CD4-positive, alpha-beta T cell treated with Interferon gamma for 1 hour (primary cell): ENCODE measurements at regions not wholly inside any gene's neighbourhood (a gene's known extent, or its start where the extent isn't known, plus 50 kb on each side); places are given as distances from the start of the nearest gene placed in this dataset.

Source experiments
- DNase-seq: peaks from one replicate; pipeline ENCODE4 v3.0.0-alpha.2; 2020

DNA sequence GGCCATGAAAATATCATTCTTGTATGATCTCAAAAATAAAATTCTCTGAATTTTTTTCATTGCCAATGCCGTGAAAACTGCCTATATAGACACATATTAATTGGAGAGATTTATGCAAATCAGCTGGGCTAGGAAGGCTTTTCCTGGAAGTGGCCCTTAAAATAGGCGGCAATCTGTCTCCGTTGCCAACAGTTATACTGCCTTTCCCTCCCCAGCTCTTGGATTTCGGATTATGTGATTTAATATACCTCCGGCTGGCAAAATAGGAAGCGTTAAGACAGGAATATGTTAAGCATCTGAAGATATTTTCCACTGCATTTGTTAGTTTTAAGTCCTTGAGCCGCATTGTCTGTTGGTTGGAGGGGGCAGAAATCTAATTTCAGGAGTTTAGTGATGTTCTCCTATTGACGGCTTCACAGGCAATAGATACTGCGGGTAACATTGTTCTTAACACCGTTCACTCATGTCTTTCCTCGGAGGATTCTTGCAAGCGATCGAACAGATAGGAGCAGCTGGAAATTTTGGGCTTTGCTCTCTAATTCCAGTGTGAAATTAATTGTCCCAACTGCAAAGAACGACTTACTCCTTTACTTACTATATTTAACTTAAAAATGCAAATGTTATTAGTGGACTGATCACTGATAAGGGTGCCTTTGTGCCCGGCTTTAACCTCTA is 113.3 kb downstream of the LINC00237 start:
- no peak for DNase-seq

GRCh38 chr20:20992277-20992676 is 113.9 kb downstream of the LINC00237 start:
- DNase-seq, result no peak

DNA sequence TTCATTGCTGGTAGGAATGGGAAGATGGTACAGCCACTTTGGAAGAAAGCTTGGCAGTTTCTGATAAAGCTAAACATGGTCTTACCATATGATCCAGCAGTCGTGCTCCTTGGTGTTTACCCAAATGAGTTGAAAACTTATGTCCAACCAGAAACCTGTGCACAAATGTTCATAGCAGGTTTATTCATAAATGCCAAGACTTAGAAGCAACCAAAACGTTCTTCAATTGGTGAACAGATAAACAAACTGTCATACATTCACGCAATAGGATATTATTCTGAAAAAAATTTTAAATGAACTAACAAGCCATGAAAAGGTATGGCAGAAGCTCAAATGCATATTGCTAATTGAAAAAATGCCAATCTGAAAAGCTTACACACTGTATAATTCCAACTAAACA is 117.1 kb downstream of the LINC00237 start:
- no peak for DNase-seq

DNA sequence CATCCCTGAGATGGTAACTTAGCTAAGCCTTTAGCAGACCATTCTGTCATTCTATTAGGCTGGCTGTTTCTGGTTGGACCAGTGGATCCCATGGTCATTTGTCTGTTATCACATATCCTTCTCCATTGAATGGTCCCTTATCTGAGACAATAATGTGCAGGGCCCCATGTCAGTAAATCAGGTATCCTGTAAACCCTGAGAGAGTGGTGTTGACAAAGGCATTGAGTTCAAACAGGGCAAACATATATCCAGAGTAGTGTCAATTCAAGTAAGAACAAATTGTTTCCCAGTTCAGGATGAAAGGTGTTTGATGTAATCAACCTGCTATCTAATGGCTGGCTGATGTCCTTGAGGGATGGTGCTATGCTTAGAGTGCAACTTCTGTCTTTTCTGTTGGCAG is 126.2 kb downstream of the LINC00237 start:
- DNase-seq, result no peak

- DNase-seq, result no peak
Measured at GRCh38 chr20:20977786-20978185, 128.4 kb downstream of the LINC00237 start.

DNA sequence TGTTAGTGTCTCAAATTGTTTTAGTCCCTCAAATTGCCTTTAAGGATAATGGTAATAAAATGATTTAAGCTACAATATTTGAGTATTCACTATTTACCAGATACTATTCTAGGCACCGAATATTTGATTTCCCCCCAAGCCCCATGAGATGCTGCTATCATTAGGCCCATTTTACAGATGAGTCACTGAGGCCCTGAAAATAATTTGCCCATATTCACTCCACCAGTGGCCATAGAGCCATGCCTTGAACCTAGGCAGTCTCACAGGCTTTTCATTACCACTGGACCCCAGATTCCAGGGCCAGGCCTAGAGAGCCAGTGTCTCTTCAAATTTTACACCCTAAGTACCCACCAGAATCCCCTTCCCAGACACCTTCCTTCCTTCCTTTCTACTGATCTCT is 133.7 kb downstream of the LINC00237 start:
- DNase-seq, result no peak

DNA sequence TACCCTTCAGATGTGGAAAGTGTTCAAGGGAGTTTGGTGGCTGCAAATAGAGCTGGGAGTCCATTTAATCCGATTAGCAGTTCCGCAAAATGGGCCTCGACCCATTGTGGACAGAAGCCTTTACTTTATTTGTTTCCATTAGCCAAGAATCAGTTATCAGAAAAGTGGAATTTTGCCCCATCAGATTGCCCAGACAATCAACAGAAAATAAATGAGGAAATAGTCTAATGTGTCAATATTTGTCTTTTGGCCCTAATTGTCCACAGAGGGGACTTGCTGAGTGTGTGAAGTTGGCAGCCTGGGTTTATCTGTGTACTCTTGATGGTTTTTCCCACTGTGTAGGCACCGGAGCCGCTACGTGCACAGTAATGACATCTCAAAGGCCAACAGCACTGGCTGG is 134.3 kb downstream of the LINC00237 start:
- DNase-seq, result no peak

GRCh38 chr20:20970841-20971240 is 135.3 kb downstream of the LINC00237 start:
- DNase-seq, result no peak

- DNase-seq, result no peak
Measured at GRCh38 chr20:20969701-20970280, 136.4 kb downstream of the LINC00237 start.

DNA sequence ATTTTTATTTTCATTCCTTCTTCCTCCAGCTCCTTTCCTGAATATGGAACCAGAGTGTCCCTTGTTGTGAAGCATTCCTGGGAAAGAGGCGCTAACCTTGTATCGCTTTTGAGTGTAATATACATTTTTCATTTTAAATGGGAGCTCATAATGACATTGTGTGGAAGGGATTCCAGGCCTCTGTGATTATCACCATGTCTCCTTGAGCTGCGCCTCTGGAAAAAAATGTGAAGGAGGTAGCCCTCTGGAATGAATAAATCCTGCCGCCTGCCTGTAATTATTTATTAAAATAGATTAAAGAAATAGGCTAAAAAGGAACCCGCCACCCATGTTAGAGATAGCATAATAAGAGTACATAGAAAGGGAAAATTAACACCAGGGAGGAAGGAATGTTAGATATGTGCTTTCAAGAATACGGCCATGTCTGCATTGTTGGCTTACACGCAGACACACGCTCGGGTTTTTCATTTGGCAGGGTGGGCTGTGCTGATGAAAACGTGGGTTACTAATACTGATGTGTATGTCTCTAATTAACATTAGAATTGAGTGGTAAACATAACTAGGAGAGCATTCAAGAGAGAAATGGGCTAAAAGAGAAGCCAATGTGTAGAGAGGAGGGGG is 138.5 kb downstream of the LINC00237 start:
- DNase-seq, result no peak

- DNase-seq, result no peak
Measured at GRCh38 chr20:20966171-20966570, 140.0 kb downstream of the LINC00237 start.

GRCh38 chr20:20959031-20959755 is 147.0 kb downstream of the LINC00237 start:
- no peak for DNase-seq

DNA sequence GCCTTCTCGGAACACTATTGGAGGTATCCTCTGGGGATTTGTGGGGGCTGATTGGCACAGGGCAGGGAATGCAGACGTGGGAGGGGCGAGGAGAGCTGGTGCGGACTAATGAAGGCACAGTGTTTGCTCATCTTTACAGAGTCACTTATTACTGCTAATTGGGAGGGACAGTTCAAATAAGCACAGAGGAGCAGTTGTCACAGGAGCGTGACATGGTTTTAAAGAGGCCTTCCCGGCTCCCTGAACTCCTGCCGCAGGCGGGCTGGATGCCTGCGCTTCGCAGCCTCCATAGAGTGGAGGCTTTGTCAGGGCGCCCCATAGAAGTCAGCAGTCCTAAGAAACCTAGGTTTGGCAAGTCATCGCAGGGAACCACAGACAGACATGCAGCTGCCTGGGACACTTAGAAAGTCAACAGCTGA is 149.6 kb downstream of the LINC00237 start:
- no peak for DNase-seq

DNA sequence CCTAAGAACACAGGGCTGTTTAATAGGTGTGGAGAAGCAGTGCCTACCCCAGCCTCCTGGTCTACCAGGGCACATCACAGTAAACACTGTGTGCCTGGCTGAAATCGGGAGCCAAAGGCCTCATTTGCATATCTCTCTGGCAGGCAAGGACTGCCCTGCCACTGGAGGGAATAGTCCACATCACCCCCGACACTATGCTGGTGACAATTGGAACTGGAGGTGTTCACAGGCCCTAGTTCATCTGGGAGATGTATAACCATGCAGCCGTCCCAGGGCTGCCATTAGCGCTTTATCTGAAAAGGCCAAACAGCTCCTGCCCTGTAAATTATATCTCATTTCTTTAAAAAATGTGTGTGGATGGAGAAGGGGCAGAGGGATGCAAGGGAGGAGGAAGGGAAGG is 150.3 kb downstream of the LINC00237 start:
- no peak for DNase-seq

GRCh38 chr20:20953738-20954618 is 152.2 kb downstream of the LINC00237 start:
- no peak for DNase-seq

DNA sequence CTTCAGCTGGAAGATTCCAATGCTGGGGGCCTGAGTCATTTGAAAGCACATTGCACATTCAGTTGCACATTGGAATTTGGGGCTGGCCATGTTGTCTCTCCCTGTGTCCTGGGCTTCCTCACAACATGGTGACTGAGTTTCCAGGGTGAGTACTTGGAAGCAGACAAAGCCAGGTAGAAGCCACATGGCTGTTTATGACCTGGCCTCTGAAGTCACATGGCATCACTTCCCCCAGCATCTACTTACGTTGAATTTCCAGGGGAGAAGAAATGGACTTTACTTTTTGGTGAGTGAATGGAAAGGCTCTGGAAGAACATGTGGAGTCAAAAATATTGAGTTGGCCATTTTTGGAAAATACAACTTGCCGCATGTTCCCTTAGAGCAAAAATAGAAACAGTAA is 155.5 kb downstream of the LINC00237 start:
- no peak for DNase-seq

- DNase-seq, result no peak
Measured at GRCh38 chr20:20946122-20946759, 159.9 kb downstream of the LINC00237 start.

GRCh38 chr20:20941468-20941889 is 164.7 kb downstream of the LINC00237 start:
- no peak for DNase-seq

DNA sequence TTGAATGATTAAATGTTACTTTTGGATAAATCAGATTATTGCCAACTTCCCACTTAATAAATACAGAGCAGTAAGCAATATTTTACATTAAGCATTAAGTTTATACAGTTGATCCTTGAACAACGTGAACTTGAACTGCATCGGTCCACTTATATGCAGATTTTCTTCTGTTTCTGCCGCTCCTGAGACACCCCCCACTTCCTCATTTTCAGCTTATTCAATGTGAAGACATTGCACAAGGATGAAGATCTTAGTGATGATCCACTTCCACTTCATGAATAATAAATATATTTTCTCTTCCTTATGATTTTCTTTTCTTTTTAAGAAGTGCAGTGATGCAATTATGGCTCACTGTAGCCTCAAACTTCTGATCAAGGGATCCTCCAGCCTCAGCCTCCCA is 167.2 kb downstream of the LINC00237 start:
- no peak for DNase-seq

- no peak for DNase-seq
Measured at GRCh38 chr20:20938599-20938998, 167.6 kb downstream of the LINC00237 start.

DNA sequence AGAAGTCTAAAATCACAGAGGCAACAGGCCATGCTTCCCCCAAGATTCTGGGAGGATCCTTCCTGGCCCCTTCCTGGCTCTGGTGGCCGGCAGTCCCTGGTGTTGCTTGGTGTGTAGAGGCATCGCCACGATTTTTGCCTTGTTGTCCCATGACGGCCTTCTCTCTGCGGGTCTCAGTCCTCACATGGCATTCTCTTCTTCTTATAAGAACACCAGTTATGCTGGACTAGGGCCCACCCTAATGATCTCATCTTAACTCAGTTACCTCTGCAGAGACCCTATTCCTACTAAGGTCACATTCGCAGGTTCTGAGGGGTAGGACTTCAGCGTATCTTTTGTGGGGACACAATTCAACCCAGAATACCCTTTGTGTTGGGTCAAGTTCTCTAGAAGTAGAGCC is 168.0 kb downstream of the LINC00237 start:
- no peak for DNase-seq
